BE2C (cell line): ENCODE measurements at regions not wholly inside any gene's neighbourhood (a gene's known extent, or its start where the extent isn't known, plus 50 kb on each side); places are given as distances from the start of the nearest gene placed in this dataset.

Source experiments
- DNase-seq: peaks from one replicate; pipeline ENCODE4 v3.0.0-alpha.2; 2020
- H3K27me3 ChIP-seq: fragments of 250-450 bp; sonication (Bioruptor Pico); 2 replicates; pipeline ENCODE4 v1.5.1; 2020; ENCODE audit warnings: mild to moderate bottlenecking
- H3K36me3 ChIP-seq: fragments of 250-450 bp; sonication (Bioruptor Pico); 2 replicates; pipeline ENCODE4 v1.5.1; 2020; ENCODE audit warnings: mild to moderate bottlenecking
- H3K4me1 ChIP-seq: fragments of 250-450 bp; sonication (Bioruptor Pico); 2 replicates; pipeline ENCODE4 v1.5.1; 2020
- H3K4me3 ChIP-seq: 2 replicates; pipeline ENCODE4 v1.5.1; 2011; ENCODE audit warnings: low read depth, low read length
- H3K9me3 ChIP-seq: fragments of 250-450 bp; sonication (Bioruptor Pico); 2 replicates; pipeline ENCODE4 v1.5.1; 2020
- CTCF ChIP-seq: IDR thresholded peaks from 2 replicates; pipeline ENCODE4 v1.5.1; 2012; ENCODE audit warnings: mild to moderate bottlenecking, low read depth, low read length

GRCh38 chr9:73219985-73220626, 68.4 kb downstream of the ANXA1 start:
- no peak overlapping the region for H3K4me3 ChIP-seq
- H3K27me3 ChIP-seq = no peaks in the 10 kb centered on the region
- no peak for DNase-seq
- no peaks in the 10 kb centered on the region for H3K36me3 ChIP-seq
- no peaks in the 10 kb centered on the region for H3K4me1 ChIP-seq
- no peaks in the 10 kb centered on the region for H3K9me3 ChIP-seq
- no peak for TF ChIP-seq CTCF

DNA sequence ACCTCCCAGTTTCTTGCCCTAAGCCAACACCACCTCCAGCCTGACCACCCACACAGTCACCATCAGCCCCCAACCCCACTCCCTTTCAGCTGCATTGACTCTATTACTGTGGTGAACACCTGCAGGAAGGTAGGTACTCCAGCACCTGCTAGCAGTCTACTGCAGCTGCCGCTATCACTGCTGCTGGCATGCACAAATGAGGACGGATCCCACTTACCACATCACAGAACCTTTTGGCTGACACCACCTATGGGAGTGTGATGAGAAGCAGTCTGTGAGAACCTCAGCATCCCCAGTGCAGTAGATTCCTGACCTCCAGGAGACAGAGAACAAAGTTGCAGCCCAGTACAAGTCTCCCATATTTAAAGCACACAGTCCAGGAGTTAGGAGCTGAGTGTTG, 71.9 kb downstream of the ANXA1 start:
- DNase-seq = no peak
- Histone ChIP-seq H3K27me3 (no peaks in the 10 kb centered on the region), H3K4me3 (no peak overlapping the region), H3K4me1 (no peaks in the 10 kb centered on the region), H3K9me3 (no peaks in the 10 kb centered on the region), H3K36me3 (no peaks in the 10 kb centered on the region)
- no peak for TF ChIP-seq CTCF

GRCh38 chr9:73229543-73229942, 77.9 kb downstream of the ANXA1 start:
- H3K9me3 ChIP-seq = no peaks in the 10 kb centered on the region
- H3K36me3 ChIP-seq = no peaks in the 10 kb centered on the region
- no peak for TF ChIP-seq CTCF
- DNase-seq = no peak
- no peak overlapping the region for H3K4me3 ChIP-seq
- H3K27me3 ChIP-seq = no peaks in the 10 kb centered on the region
- H3K4me1 ChIP-seq = no peaks in the 10 kb centered on the region

- no peak overlapping the region for H3K4me3 ChIP-seq
- no peak for TF ChIP-seq CTCF
- H3K27me3 ChIP-seq = no peaks in the 10 kb centered on the region
- no peaks in the 10 kb centered on the region for H3K4me1 ChIP-seq
- no peak for DNase-seq
- no peaks in the 10 kb centered on the region for H3K9me3 ChIP-seq
- no peaks in the 10 kb centered on the region for H3K36me3 ChIP-seq
Measured at GRCh38 chr9:73230251-73230650, 78.6 kb downstream of the ANXA1 start.

DNA sequence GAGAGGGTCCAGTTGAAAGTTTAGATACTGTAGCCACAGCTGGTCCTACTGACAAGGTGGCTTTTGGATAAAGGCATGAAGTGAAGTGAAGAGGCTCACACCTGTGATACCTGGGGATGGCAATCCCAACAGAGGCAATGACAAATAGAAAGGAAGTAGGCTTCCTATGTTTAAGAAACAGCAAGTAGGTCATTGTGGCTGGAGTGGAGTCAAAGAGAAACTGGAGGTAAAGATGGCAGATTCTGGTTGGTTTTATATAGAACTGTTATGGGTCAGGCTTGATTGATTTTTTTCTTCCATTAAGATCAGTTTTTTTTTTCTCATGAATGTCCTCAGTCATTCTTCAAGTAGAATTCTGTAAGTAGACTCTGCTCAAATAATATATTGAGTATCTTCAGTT, 79.5 kb downstream of the ANXA1 start:
- no peak for TF ChIP-seq CTCF
- Histone ChIP-seq H3K27me3 (no peaks in the 10 kb centered on the region), H3K9me3 (no peaks in the 10 kb centered on the region), H3K36me3 (no peaks in the 10 kb centered on the region), H3K4me1 (no peaks in the 10 kb centered on the region), H3K4me3 (no peak overlapping the region)
- no peak for DNase-seq

GRCh38 chr9:73233359-73234007, 81.8 kb downstream of the ANXA1 start:
- no peak for TF ChIP-seq CTCF
- Histone ChIP-seq H3K4me3 (no peak overlapping the region), H3K4me1 (no peaks in the 10 kb centered on the region), H3K27me3 (no peaks in the 10 kb centered on the region), H3K36me3 (no peaks in the 10 kb centered on the region), H3K9me3 (no peaks in the 10 kb centered on the region)
- no peak for DNase-seq
